HPDE6-E6E7 (cell line): ENCODE measurements at regions not wholly inside any gene's neighbourhood (a gene's known extent, or its start where the extent isn't known, plus 50 kb on each side); places are given as distances from the start of the nearest gene placed in this dataset.
"Not testable (repeated sequence)": the region's sequence is repeated elsewhere in the genome, so short reads cannot be mapped to it uniquely, and the experiment has no call there.

Experiments
- DNase-seq: peaks from one replicate; pipeline ENCODE4 v3.0.0; 2011; ENCODE audit warnings: missing footprints; ENCODE audit errors: extremely low spot score

- DNase-seq, result no peak
These were observed 50.0 kb upstream of the TSC22D2 start for GRCh38 chr3:150357923-150358607.

- DNase-seq, result no peak
These were observed 51.0 kb upstream of the TSC22D2 start for GRCh38 chr3:150357140-150357539.

- no peak for DNase-seq
These were observed 52.5 kb upstream of the TSC22D2 start for GRCh38 chr3:150355574-150355973.

GRCh38 chr3:150352931-150353330, 55.2 kb upstream of the TSC22D2 start:
- DNase-seq, result no peak

- peak; percentile 43 for DNase-seq
These were observed 56.7 kb upstream of the TSC22D2 start for GRCh38 chr3:150351398-150351797.

- no peak for DNase-seq
These were observed 58.6 kb upstream of the TSC22D2 start for GRCh38 chr3:150349314-150350097.

GRCh38 chr3:150348500-150348899, 59.6 kb upstream of the TSC22D2 start:
- peak; percentile 61 for DNase-seq

- DNase-seq, result no peak
These were observed 60.9 kb upstream of the TSC22D2 start for GRCh38 chr3:150346981-150347863.

GRCh38 chr3:150346266-150346665, 61.8 kb upstream of the TSC22D2 start:
- DNase-seq, result no peak

GRCh38 chr3:150345021-150345538, 63.0 kb upstream of the TSC22D2 start:
- DNase-seq, result peak; percentile 79

GRCh38 chr3:150344079-150344759, 63.9 kb upstream of the TSC22D2 start:
- DNase-seq, result no peak

- no peak for DNase-seq
These were observed 65.1 kb upstream of the TSC22D2 start for GRCh38 chr3:150342896-150343467.

GRCh38 chr3:150341891-150342290, 66.2 kb upstream of the TSC22D2 start:
- no peak for DNase-seq

GRCh38 chr3:150336363-150336762, 71.7 kb upstream of the TSC22D2 start:
- not testable (repeated sequence) for DNase-seq

GRCh38 chr3:150335631-150336030, 72.5 kb upstream of the TSC22D2 start:
- no peak for DNase-seq

GRCh38 chr3:150334974-150335373, 73.1 kb upstream of the TSC22D2 start:
- no peak for DNase-seq

- DNase-seq, result no peak
These were observed 74.6 kb upstream of the TSC22D2 start for GRCh38 chr3:150333477-150333876.

- no peak for DNase-seq
These were observed 76.0 kb upstream of the TSC22D2 start for GRCh38 chr3:150331978-150332568.

- no peak for DNase-seq
These were observed 77.2 kb upstream of the TSC22D2 start for GRCh38 chr3:150330872-150331271.

GRCh38 chr3:150330174-150330573, 77.9 kb upstream of the TSC22D2 start:
- no peak for DNase-seq

GRCh38 chr3:150329408-150329807, 78.7 kb upstream of the TSC22D2 start:
- DNase-seq, result no peak
